SK-N-SH (cell line): ENCODE measurements at regions not wholly inside any gene's neighbourhood (a gene's known extent, or its start where the extent isn't known, plus 50 kb on each side); places are given as distances from the start of the nearest gene placed in this dataset.

Experiments used
- CTCF ChIA-PET: fragments of 300-600, 350-600 bp; formaldehyde crosslinking; extraction: SDS; loops from one replicate; lab custom pipeline; 2021; lab: Yijun Ruan, JAX
- POLR2A ChIA-PET: fragments of 350-600 bp; sonication (Branson Sonifier 250); formaldehyde crosslinking; extraction: SDS; loops from one replicate; lab custom pipeline; 2020; ENCODE audit warnings: antibody characterized with exemption, inconsistent platforms; lab: Yijun Ruan, JAX
- DNase-seq: peaks from one replicate; pipeline ENCODE4 v3.0.0; 2012
- H2AFZ ChIP-seq: fragments of 200-600 bp; sonication (generic); 2 replicates; pipeline ENCODE4 v1.8.1; 2016; ENCODE audit warnings: antibody characterized with exemption, mild to moderate bottlenecking, low read depth
- H3F3A ChIP-seq: fragments of 200-600 bp; sonication (generic); replicated peaks from 2 replicates; pipeline ENCODE3; 2016; ENCODE audit warnings: antibody characterized with exemption, mild to moderate bottlenecking; ENCODE audit not compliant: insufficient read depth
- H3K27ac ChIP-seq, 2 experiments: fragments of 200-500 bp in 1 of 2; fragments of 200-600 bp in 1 of 2; sonication (Bioruptor generic) in 1 of 2; sonication (generic), shearing (Covaris generic) in 1 of 2; 2 replicates each; pipeline versions ENCODE4 v1.5.1 to v1.6.1; 2014 to 2016; ENCODE audit warnings: low read depth in 2 of 2, inconsistent platforms in 1 of 2, low read length in 1 of 2, mild to moderate bottlenecking in 1 of 2, mixed read lengths in 1 of 2
- H3K27me3 ChIP-seq: fragments of 200-600 bp; sonication (generic), shearing (Covaris generic); 2 replicates; pipeline ENCODE4 v1.6.1; 2016; ENCODE audit warnings: mixed run types; ENCODE audit not compliant: insufficient read depth
- H3K36me3 ChIP-seq, 2 experiments: fragments of 200-500 bp in 1 of 2; fragments of 200-600 bp in 1 of 2; sonication (Bioruptor generic) in 1 of 2; sonication (generic) in 1 of 2; replicated peaks in 1 of 2; 2 replicates each; pipeline versions ENCODE3 to v1.5.1; 2014 to 2016; ENCODE audit warnings: low read length in 1 of 2, mild to moderate bottlenecking in 1 of 2; ENCODE audit not compliant: insufficient read depth in 2 of 2, control insufficient read depth in 1 of 2
- H3K4me1 ChIP-seq, 2 experiments: fragments of 200-500 bp in 1 of 2; fragments of 200-600 bp in 1 of 2; sonication (Bioruptor generic) in 1 of 2; sonication (generic), shearing (Covaris generic) in 1 of 2; 2 replicates each; pipeline versions ENCODE4 v1.5.1 to v1.6.1; 2014 to 2016; ENCODE audit warnings: low read depth in 1 of 2, low read length in 1 of 2, mixed run types in 1 of 2; ENCODE audit not compliant: insufficient read depth in 2 of 2, control insufficient read depth in 1 of 2
- H3K4me2 ChIP-seq: fragments of 200-600 bp; sonication (generic), shearing (Covaris generic); 2 replicates; pipeline ENCODE4 v1.6.1; 2017; ENCODE audit warnings: mixed run types
- H3K4me3 ChIP-seq, 2 experiments: fragments of 200-500 bp in 1 of 2; fragments of 200-600 bp in 1 of 2; sonication (Bioruptor generic) in 1 of 2; sonication (generic), shearing (Covaris generic) in 1 of 2; 2 replicates each; pipeline versions ENCODE4 v1.5.1 to v1.8.1; 2014 to 2016; ENCODE audit warnings: low read depth in 2 of 2, inconsistent platforms in 1 of 2, low read length in 1 of 2, mild to moderate bottlenecking in 1 of 2, mixed read lengths in 1 of 2, moderate library complexity in 1 of 2
- H3K79me2 ChIP-seq: fragments of 200-600 bp; sonication (generic); 2 replicates; pipeline ENCODE4 v1.8.1; 2017; ENCODE audit warnings: mild to moderate bottlenecking; ENCODE audit not compliant: insufficient read depth
- H3K9ac ChIP-seq: fragments of 200-600 bp; sonication (generic); 2 replicates; pipeline ENCODE4 v1.6.1; 2017; ENCODE audit warnings: mixed run types
- H3K9me2 ChIP-seq: fragments of 200-600 bp; sonication (generic); 2 replicates; pipeline ENCODE4 v1.6.1; 2017; ENCODE audit warnings: mixed run types
- H3K9me3 ChIP-seq: fragments of 200-600 bp; sonication (generic); 2 replicates; pipeline ENCODE4 v1.6.1; 2017; ENCODE audit warnings: mixed run types, mild to moderate bottlenecking, moderate library complexity
- H4K20me1 ChIP-seq: fragments of 200-600 bp; sonication (generic); 2 replicates; pipeline ENCODE4 v1.6.1; 2017; ENCODE audit warnings: mild to moderate bottlenecking, mixed run types; ENCODE audit not compliant: insufficient read depth
- CHD2 ChIP-seq: fragments of 150-350 bp; IDR thresholded peaks from 2 replicates; pipeline ENCODE4 v1.6.1; 2018; ENCODE audit warnings: low read length; ENCODE audit not compliant: partially characterized antibody
- ELF1 ChIP-seq: IDR thresholded peaks from 2 replicates; pipeline ENCODE4 v1.4.0; 2012
- EP300 ChIP-seq, 2 experiments: IDR thresholded peaks; 2 replicates each; pipeline versions ENCODE4 v1.4.0 to v1.6.1; 2012; ENCODE audit warnings: borderline replicate concordance in 1 of 2, low read depth in 1 of 2, low read length in 1 of 2
- EZH2phosphoT487 ChIP-seq: fragments of 200-600 bp; sonication (generic); IDR thresholded peaks from 2 replicates; pipeline ENCODE4 v1.6.1; 2017; ENCODE audit warnings: low read depth, mixed run types, mild to moderate bottlenecking, antibody characterized with exemption, moderate library complexity, borderline replicate concordance
- GATA2 ChIP-seq: sonication (generic); formaldehyde crosslinking; IDR thresholded peaks from 2 replicates; pipeline ENCODE4 v1.5.0; 2020; ENCODE audit warnings: mild to moderate bottlenecking, missing genetic modification reagents
- NFIC ChIP-seq: IDR thresholded peaks from 2 replicates; pipeline ENCODE4 v1.4.0; 2012; ENCODE audit warnings: borderline replicate concordance
- NRF1 ChIP-seq: IDR thresholded peaks from 2 replicates; pipeline ENCODE4 v1.6.1; 2012; ENCODE audit warnings: low read depth, mild to moderate bottlenecking, low read length
- RFX5 ChIP-seq: IDR thresholded peaks from 2 replicates; pipeline ENCODE4 v1.6.1; 2012; ENCODE audit warnings: mild to moderate bottlenecking, improper control_type of control experiment, low read length
- RXRA ChIP-seq: IDR thresholded peaks from 2 replicates; pipeline ENCODE4 v1.4.0; 2012; ENCODE audit warnings: low read depth, mild to moderate bottlenecking, borderline replicate concordance
- TCF12 ChIP-seq: IDR thresholded peaks from 2 replicates; pipeline ENCODE4 v1.4.0; 2012
- WGBS: methylation state at CpG from one replicate; pipeline ENCODE4 v1.1.6; 2017; ENCODE audit warnings: low lambda C conversion rate; 5-methylcytosine and 5-hydroxymethylcytosine counted together
- TF ChIP-seq, protein P1 (sequence below): IDR thresholded peaks from 2 replicates; pipeline ENCODE4 v1.6.1; 2012; ENCODE audit warnings: mild to moderate bottlenecking, low read depth, low read length, moderate library complexity
- TF ChIP-seq, protein P2 (sequence below): fragments of 150-350 bp; IDR thresholded peaks from 2 replicates; pipeline ENCODE4 v1.6.1; 2016; ENCODE audit warnings: mild to moderate bottlenecking, low read depth, low read length
- TF ChIP-seq, protein P3 (sequence below): IDR thresholded peaks from 2 replicates; pipeline ENCODE4 v1.4.0; 2012; ENCODE audit warnings: low read depth, borderline replicate concordance

DNA sequence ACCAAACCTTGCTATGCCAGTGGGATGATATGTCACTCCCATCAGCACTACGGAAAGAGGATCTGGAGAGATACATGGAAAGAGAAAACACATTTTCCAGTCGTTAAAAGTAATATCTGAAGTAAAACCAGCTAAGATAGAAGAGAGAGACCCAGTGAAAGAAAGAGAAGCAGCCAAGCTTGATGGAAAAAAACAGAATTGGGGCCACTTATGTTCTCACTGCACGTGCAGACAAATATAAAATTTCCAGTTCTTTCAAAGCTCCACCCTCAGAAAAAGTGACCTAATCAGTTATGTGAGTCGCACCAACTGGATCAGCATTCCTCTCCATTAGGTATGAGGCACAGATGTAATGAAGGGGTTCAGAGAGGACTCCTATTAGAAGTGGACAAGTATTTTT lies 266.1 kb downstream of the MTERF1 start:
- Histone ChIP-seq H4K20me1 (no peaks in the 10 kb centered on the region), H3K4me1 (peaks cover 0 to 7% of the 10 kb centered on the region in 2 experiments; a peak in 2 of 4 replicates), H3K79me2 (no peaks in the 10 kb centered on the region), H3F3A (no peaks in the 10 kb centered on the region), H3K27ac (no peak overlapping the region), H3K27me3 (no peaks in the 10 kb centered on the region), H3K9ac (no peak overlapping the region), H3K9me3 (no peaks in the 10 kb centered on the region), H2AFZ (no peak overlapping the region), H3K9me2 (no peaks in the 10 kb centered on the region), H3K36me3 (no peaks in the 10 kb centered on the region), H3K4me3 (no peak overlapping the region), H3K4me2 (no peak overlapping the region)
- POLR2A ChIA-PET = no interaction called here
- CTCF ChIA-PET = no interaction called here
- DNase-seq = no peak
- 54% methylated on average over 4 of the region's 4 CpGs for WGBS
- TF ChIP-seq NFIC (no peak), EZH2phosphoT487 (no peak), ELF1 (no peak), NRF1 (no peak), RFX5 (no peak), GATA2 (CRISPR knock-in tag) (no peak), CHD2 (no peak), TCF12 (no peak)
- TF ChIP-seq, protein P1, sequence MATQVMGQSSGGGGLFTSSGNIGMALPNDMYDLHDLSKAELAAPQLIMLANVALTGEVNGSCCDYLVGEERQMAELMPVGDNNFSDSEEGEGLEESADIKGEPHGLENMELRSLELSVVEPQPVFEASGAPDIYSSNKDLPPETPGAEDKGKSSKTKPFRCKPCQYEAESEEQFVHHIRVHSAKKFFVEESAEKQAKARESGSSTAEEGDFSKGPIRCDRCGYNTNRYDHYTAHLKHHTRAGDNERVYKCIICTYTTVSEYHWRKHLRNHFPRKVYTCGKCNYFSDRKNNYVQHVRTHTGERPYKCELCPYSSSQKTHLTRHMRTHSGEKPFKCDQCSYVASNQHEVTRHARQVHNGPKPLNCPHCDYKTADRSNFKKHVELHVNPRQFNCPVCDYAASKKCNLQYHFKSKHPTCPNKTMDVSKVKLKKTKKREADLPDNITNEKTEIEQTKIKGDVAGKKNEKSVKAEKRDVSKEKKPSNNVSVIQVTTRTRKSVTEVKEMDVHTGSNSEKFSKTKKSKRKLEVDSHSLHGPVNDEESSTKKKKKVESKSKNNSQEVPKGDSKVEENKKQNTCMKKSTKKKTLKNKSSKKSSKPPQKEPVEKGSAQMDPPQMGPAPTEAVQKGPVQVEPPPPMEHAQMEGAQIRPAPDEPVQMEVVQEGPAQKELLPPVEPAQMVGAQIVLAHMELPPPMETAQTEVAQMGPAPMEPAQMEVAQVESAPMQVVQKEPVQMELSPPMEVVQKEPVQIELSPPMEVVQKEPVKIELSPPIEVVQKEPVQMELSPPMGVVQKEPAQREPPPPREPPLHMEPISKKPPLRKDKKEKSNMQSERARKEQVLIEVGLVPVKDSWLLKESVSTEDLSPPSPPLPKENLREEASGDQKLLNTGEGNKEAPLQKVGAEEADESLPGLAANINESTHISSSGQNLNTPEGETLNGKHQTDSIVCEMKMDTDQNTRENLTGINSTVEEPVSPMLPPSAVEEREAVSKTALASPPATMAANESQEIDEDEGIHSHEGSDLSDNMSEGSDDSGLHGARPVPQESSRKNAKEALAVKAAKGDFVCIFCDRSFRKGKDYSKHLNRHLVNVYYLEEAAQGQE = no peak
- TF ChIP-seq, protein P2, sequence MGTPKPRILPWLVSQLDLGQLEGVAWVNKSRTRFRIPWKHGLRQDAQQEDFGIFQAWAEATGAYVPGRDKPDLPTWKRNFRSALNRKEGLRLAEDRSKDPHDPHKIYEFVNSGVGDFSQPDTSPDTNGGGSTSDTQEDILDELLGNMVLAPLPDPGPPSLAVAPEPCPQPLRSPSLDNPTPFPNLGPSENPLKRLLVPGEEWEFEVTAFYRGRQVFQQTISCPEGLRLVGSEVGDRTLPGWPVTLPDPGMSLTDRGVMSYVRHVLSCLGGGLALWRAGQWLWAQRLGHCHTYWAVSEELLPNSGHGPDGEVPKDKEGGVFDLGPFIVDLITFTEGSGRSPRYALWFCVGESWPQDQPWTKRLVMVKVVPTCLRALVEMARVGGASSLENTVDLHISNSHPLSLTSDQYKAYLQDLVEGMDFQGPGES = no peak
- TF ChIP-seq, all 33 proteins: peak for 0

DNA sequence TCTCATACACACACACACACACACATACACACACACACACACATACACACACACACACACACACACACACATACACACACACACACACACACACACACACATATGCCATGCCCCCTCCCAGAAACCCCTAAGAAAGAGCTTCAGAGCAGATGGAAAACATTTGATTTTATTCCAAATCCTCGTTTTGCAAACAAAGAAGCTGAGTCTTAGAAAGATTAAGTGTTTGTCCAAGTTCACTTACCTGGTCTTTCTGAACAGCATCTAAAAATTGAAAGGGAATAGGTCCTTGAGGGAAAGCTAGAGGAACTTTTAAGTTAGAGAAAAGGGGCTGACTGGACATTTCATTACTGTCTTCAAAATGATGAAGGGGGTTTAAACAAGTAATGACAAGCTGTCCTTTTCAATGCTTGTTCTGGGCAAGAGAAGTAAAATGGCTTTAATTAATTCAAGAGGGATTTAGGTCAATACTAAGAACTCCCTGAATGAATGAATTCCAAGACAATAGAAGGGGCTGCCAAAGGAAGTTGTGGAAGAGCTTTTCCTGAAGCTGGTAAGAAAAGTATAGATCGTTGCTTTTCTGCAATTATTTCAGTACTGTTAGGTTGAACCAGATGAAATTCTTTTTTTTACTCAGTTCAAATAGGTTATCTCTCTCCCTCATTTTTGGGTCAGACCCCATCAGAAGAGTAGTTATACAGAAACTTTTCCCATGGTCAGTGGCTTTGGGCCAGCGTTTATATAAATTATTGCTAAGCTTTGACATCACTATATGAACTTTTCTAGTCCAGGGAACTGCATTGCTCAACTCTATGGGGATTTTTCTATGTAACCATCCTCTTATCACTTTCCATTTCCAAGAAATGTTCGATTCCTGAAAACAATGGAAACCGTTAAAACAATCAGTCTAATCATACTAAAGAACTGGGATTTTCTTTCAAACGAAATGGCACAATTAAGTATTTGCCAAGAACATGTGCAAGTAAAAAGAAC lies 261.4 kb downstream of the MTERF1 start:
- Histone ChIP-seq H3K4me1 (no peaks in the 10 kb centered on the region), H3K27ac (no peak overlapping the region), H3K36me3 (no peaks in the 10 kb centered on the region), H3K4me3 (no peak overlapping the region), H3K79me2 (no peaks in the 10 kb centered on the region), H3K4me2 (no peak overlapping the region), H3K27me3 (no peaks in the 10 kb centered on the region), H3K9me3 (no peaks in the 10 kb centered on the region), H3K9ac (no peak overlapping the region), H4K20me1 (no peaks in the 10 kb centered on the region), H3K9me2 (no peaks in the 10 kb centered on the region), H2AFZ (no peak overlapping the region), H3F3A (no peaks in the 10 kb centered on the region)
- POLR2A ChIA-PET = no interaction called here
- CTCF ChIA-PET = interaction anchor here (0.5 kb wide), 1 partner anchor 546 kb away, joined by 3 read pairs; no protein-coding TSS in a partner anchor
- 26% methylated on average over 6 of the region's 6 CpGs for WGBS
- DNase-seq = no peak
- no peak for TF ChIP-seq EP300 (IDR thresholded peaks at IDR 0.05; ENCODE audit: borderline replicate concordance in 1 of 2, low read depth in 1 of 2, low read length in 1 of 2)
- no peak for TF ChIP-seq NRF1
- TF ChIP-seq EZH2phosphoT487 = no peak
- TF ChIP-seq, protein P1 = no peak
- TF ChIP-seq RXRA = no peak
- TF ChIP-seq, protein P3, sequence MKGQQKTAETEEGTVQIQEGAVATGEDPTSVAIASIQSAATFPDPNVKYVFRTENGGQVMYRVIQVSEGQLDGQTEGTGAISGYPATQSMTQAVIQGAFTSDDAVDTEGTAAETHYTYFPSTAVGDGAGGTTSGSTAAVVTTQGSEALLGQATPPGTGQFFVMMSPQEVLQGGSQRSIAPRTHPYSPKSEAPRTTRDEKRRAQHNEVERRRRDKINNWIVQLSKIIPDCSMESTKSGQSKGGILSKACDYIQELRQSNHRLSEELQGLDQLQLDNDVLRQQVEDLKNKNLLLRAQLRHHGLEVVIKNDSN = no peak
